OCI-LY3 (cell line): ENCODE measurements at regions not wholly inside any gene's neighbourhood (a gene's known extent, or its start where the extent isn't known, plus 50 kb on each side); places are given as distances from the start of the nearest gene placed in this dataset.

Experiments used
- CTCF ChIP-seq: fragments of 200-600, 300-600 bp; sonication (generic); IDR thresholded peaks from 2 replicates; pipeline ENCODE4 v1.5.1; 2014; ENCODE audit warnings: antibody characterized with exemption, low read length, low read depth
- EZH2phosphoT487 ChIP-seq: fragments of 200-600 bp; shearing (Covaris generic); IDR thresholded peaks from 2 replicates; pipeline ENCODE4 v1.6.1; 2018; ENCODE audit warnings: antibody characterized with exemption, mixed run types, low read depth

- no peak for TF ChIP-seq CTCF
- TF ChIP-seq EZH2phosphoT487, result no peak
Measured at GRCh38 chr4:54553001-54553400, 104.8 kb upstream of the KIT start.
